Activated gamma-delta T cell treated with anti-CD3 and anti-CD28 coated beads, Interleukin-2, amount 50 U/mL, for 16 hours (primary cell): ENCODE measurements at regions not wholly inside any gene's neighbourhood (a gene's known extent, or its start where the extent isn't known, plus 50 kb on each side); places are given as distances from the start of the nearest gene placed in this dataset.
"Not testable (repeated sequence)": the region's sequence is repeated elsewhere in the genome, so short reads cannot be mapped to it uniquely, and the experiment has no call there.

Experiments used
- DNase-seq: peaks from one replicate; pipeline ENCODE4 v3.0.0-alpha.2; 2020; ENCODE audit warnings: low read depth

DNA sequence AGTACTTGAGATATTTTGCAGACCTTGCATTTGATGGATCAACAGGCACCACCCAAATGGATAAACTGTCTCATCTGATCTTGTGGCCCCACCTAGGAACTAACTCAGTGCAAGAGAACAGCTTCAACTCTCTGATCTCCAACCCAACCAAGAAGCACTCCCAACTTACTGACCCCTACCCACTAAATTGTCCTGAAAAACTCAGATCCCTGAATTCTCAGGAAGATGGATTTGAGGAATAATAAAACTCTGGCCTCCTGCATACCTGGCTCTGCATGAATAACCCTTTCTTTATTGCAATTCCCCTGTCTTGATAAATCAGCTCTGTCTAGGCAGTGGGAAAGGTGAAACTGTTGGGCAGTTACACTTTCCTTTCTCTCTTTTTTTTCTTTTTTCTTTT is 247.9 kb downstream of the ZPLD1 start:
- no peak for DNase-seq

- DNase-seq: no peak
These were observed 252.0 kb downstream of the ZPLD1 start for GRCh38 chr3:102686792-102687191.

GRCh38 chr3:102687851-102688555 is 253.2 kb downstream of the ZPLD1 start:
- DNase-seq: no peak

DNA sequence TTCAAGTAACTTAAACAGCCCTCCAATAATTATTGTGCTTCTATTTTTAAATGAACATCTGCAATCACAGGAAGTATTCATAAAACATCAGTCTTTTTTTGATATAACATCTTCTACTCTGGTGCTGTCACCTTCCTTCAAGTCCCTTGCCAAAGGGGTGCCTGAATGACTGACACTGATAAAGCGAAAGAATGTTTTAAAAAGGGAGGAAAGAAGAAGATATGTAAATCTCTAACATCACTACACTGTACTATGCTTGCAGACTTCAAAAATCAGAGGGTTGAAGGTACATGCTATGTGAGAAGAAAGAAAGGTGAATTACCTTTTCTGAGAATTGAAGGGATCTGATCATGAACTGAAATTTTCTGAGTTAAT is 253.7 kb downstream of the ZPLD1 start:
- DNase-seq: no peak

- no peak for DNase-seq
These were observed 256.7 kb downstream of the ZPLD1 start for GRCh38 chr3:102691507-102691906.

DNA sequence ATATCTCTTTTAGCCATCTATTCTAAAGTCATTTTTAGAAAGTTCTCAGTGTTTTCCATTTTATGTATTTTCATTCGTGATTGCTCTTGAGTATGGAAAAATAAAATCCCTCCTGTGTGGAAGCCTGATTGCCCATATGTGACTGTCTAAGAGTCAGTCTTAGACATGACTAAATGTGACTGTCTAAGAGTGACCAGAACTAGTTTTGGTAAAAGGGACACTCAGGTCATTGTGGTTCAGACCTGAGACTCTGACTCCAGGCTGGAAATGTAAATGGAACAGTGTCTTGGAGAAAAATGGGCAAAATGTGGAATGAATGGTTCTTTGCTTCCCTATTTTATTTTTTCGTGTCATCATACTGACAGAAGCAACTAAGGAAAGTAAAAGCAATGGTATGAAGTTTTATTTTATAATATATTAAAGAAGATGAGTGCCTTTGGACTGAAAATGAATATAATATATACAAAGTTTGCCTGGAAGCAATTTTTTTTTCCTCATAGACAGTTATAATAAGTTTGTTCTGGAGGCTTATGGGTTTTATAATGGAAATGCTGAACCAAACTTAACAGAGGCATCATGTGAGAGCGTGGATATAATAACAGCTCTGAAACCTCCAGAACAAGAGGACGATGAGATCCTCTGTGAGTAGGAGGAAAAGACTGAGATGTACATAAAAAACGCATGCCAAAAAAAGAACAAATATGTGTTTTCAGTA is 264.4 kb downstream of the ZPLD1 start:
- no peak for DNase-seq

DNA sequence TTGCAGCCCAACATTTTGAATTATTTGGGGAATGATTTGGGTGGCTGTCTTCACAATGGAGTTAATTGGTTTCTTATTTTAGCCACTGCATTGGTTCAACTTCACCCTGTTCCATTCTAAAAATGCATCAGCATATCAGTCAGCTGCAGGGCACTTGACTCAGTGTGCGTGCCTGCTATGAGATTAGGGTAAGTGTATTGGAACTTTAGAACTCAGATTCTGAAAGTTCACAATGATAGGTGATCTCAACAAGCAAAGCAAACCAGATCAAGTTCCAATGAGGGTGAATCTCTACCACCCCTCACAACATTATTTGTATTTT is 265.0 kb downstream of the ZPLD1 start:
- no peak for DNase-seq

DNA sequence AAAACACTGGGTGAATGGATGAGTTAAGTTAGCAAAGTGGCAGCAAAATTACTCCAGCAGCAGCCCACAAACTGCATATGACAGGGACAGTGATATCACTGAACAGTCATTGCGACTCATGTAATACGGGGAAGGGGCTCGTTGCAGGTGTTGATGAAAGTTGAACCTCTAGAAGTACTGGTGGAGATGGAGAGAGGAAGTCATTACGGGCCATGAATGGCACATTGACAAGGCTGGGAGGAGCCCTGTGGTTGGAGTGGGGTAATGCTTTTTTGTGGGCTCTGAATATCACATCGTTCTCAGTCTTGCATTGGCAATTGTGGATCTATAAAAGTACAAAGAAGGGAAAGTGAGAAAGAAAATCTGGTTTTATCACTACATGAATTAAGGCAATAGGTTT is 278.1 kb downstream of the ZPLD1 start:
- DNase-seq: no peak

- no peak for DNase-seq
These were observed 279.8 kb downstream of the ZPLD1 start for GRCh38 chr3:102714567-102714966.

GRCh38 chr3:102715030-102715697 is 280.3 kb downstream of the ZPLD1 start:
- DNase-seq: no peak

- DNase-seq: no peak
These were observed 283.8 kb downstream of the ZPLD1 start for GRCh38 chr3:102718651-102719050.

DNA sequence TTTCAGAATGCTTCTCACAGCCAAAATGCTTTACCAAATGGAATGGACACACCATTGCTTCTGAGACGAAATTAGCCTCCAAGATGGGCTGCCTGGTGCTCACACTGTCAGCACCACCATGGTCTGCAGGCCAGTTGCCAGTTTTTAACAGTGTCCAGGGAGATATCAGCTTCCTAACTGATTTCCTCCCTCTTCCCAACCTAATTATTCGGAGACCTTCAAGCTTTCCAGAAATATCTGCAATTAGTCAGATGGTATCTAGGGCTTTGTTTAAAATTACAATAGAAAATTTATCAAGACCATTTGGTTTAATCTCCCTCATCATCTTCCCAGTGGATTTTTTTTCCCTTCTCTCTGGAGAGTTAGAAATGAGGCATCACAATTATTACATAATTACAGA is 287.5 kb downstream of the ZPLD1 start:
- no peak for DNase-seq

DNA sequence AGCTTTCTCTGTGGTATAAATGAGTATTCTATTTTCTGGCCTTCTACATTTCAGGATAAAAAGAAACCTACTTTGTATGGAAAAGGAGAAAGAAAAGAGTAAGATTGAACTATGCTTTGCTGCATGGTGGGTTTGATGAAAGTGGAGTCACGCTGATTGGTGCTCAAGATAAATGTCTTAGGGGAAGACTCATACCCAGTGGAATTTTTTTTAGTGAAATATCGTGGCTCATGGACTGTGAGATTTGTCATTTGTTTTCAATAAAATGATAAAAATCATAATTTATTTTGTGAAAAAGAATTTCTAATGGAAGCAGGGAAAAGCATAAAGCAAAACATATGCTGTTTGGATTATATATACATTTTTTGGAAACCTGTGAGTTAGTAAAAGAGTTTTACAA is 292.5 kb downstream of the ZPLD1 start:
- no peak for DNase-seq

DNA sequence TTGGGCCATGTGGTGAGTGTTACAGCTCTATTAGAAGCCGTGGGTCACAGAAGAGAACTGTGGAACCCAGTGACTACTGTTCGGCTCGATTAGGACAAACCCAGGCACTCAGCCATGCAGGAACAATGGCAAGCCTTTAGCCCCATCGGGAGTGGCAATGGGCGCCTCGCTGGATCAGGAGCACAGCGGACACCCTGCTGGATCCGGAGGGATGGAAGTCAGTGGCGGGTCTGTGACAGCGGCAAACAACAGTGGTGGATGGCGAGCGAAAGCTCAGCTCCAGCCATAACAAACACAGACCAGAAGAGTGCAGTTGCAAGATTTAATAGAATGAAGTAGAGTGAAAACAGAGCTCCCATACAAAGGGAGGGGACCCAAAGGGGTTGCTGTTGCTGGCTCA is 297.8 kb downstream of the ZPLD1 start:
- DNase-seq: not testable (repeated sequence)

DNA sequence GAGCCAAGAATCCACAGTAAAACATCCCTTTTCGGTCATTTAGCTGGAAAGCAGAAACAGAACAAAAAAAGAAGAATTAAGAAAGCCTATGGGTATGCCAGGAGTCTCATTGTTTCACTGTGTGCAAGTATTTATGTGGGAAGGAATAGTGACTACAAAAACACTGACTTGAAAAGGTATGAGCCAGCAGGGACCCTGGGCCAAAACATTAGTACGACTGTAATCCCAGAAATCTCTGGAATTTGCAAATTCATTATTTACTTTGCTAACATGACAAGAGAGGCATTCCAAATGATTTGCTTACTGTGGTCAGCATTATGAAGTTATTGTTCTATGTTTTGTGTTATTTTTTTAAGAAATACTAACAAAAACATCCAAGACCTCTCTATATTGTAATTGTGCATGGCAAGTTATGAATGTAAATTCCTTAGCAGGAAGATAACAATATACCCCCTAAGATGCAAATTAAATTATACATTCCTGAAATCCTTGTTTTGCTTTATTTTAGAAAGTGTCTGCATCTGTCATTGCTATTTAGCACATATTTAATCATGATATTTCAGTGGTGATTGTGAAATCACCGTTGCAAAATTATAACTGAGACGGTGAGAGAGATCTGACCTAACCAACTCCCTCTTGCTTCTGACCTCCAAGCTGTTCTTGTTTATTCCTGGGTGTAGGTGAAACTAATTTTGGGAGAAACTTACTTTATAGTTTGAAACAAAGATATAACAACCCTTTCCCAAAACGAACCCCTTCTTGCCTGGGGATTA is 299.2 kb downstream of the ZPLD1 start:
- DNase-seq: no peak

DNA sequence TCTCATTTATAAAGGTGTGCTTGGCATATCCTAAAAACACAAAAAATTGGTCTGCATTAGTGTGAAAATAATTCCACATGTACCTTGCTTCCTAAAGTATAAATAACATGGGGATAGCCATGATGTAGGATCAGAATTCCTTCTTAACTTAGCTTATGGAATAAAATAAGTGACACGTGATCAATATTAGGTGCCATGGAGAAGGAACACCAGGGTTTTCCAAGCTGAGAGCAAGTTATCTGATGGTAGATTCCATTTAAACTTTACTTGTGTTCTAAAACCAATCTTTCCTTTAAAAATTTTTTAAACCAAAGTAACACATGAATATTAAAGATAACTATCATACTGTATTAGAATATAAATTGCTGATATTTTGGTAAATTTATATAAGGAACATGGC is 300.5 kb downstream of the ZPLD1 start:
- DNase-seq: no peak

DNA sequence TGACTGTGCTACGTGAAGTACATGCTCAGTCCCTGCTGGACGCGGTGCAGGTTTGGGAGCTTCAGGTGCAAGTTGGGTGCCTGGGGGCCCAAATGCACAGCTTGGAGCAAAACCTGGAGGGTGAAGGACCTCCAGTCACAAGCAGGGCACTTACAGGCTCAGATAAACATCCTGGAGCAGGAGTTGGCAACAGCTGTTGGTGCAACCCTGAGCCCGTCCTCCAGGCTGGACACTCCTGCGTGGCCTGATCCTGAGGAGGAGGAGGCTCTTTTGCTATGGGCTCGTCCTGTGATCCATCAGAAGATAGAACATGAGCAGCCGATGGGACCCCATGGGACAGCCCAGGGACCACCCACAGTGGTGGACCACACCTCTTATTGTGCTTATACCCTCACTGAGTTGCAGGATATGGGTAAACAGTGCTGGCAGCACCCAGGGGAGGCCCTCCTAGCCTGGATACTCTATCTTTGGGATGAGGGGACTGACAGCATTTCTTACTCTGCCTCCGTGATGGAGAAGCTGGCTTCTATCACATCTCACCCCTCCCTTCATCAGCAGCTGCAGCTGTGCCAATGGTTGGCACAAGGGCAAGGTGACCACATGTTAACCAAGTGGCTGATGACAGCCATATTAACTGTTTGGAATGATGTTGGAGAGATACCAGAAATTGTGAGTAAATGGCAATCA is 301.6 kb downstream of the ZPLD1 start:
- DNase-seq: no peak

- DNase-seq: no peak
These were observed 302.1 kb downstream of the ZPLD1 start for GRCh38 chr3:102736975-102737304.

GRCh38 chr3:102737353-102737752 is 302.5 kb downstream of the ZPLD1 start:
- DNase-seq: no peak

DNA sequence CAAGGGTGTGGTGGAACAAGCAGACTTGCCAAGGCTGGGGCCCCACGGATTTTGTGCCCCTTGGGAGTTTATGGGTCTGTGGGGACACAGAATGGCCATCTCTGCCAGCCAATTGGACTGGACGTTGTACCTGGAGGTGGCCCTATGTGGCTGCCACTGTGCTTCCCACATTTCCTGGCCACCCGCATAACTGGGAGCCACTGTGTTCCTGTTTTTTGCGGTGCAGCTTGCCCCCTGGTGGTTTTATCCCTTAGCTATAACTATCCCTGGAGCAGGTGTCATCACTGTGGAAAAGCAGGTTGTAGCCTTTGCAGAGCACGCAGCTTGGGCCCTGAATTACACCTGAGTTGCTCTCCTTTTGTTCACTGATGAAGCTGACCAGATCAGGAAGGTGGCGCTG is 306.3 kb downstream of the ZPLD1 start:
- DNase-seq: no peak

DNA sequence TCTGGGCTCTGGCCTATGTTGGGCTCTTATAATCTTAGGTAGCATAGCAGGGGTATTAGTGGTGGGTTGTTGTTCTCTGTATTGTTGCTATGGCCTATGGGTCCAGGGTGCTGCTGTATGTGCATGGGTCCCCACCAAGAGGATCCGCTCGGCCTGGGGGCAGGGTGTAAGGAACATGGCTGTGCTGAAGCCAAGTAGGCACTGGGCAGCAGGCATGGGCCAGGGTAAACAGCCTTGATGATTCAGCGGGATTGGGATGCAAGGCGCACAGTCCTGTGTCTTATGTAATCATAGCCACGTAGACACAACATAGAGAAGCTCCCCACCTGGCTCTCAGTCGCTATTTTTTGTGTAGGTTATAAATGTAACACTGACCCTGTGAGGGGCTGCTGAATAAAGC is 306.9 kb downstream of the ZPLD1 start:
- DNase-seq: no peak

DNA sequence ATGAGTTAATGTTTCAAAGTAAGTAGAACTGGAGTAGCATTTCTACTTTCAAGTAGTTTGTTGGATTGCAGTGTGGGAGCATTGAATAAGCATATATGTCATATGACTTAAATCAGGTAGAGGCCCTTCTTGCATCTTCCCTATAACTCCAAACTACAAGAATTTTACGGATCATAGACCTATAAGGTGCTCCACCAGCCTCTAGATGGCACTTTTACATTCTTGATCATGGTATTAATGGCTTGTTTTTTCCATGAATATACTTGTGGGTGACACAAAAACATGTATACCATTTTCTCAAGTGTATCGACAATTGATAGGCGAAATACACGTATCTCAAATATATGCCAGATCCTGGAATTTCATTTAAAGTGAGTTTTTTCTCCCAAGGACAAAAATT is 311.1 kb downstream of the ZPLD1 start:
- DNase-seq: no peak
